Fibroblast of mammary gland (primary cell): ENCODE measurements at regions not wholly inside any gene's neighbourhood (a gene's known extent, or its start where the extent isn't known, plus 50 kb on each side); places are given as distances from the start of the nearest gene placed in this dataset.

Experiments
- DNase-seq: peaks from one replicate; pipeline ENCODE4 v3.0.0-alpha.2; 2010; ENCODE audit warnings: low read depth
- H3K4me3 ChIP-seq: 2 replicates; pipeline ENCODE4 v1.5.1; 2011; ENCODE audit warnings: low read depth, mild to moderate bottlenecking, low read length, moderate library complexity; ENCODE audit not compliant: control insufficient read depth
- CTCF ChIP-seq: conservative IDR thresholded peaks from 2 replicates; pipeline ENCODE4 v1.5.1; 2011; ENCODE audit warnings: low read depth, low read length, inconsistent platforms; ENCODE audit not compliant: control insufficient read depth, insufficient read depth

GRCh38 chr6:99111590-99111989 is 163.8 kb upstream of the FBXL4 start:
- no peak for TF ChIP-seq CTCF

GRCh38 chr6:99110029-99110428 is 162.3 kb upstream of the FBXL4 start:
- no peak overlapping the region for H3K4me3 ChIP-seq
- no peak for DNase-seq
- TF ChIP-seq CTCF: no peak

More at GRCh38 chr6:99111590-99111989, 163.8 kb upstream of the FBXL4 start:
- DNase-seq: no peak
- no peak overlapping the region for H3K4me3 ChIP-seq

- TF ChIP-seq CTCF: no peak
- H3K4me3 ChIP-seq: no peak overlapping the region
- no peak for DNase-seq
Observed at GRCh38 chr6:99104218-99104617, 156.5 kb upstream of the FBXL4 start.

- H3K4me3 ChIP-seq: no peak overlapping the region
- no peak for TF ChIP-seq CTCF
- DNase-seq: no peak
Observed at GRCh38 chr6:99099243-99099642, 151.5 kb upstream of the FBXL4 start.

GRCh38 chr6:99096170-99096569 is 148.4 kb upstream of the FBXL4 start:
- TF ChIP-seq CTCF: no peak
- no peak for DNase-seq
- no peak overlapping the region for H3K4me3 ChIP-seq

- no peak for DNase-seq
- no peak for TF ChIP-seq CTCF
- no peak overlapping the region for H3K4me3 ChIP-seq
Observed at GRCh38 chr6:99093456-99094190, 145.9 kb upstream of the FBXL4 start.
